Retinal pigment epithelial cell (primary cell): ENCODE measurements at regions not wholly inside any gene's neighbourhood (a gene's known extent, or its start where the extent isn't known, plus 50 kb on each side); places are given as distances from the start of the nearest gene placed in this dataset.

Experiments used
- DNase-seq: peaks from one replicate; pipeline ENCODE4 v3.0.0-alpha.2; 2010; ENCODE audit warnings: low read depth
- H3K4me3 ChIP-seq: 2 replicates; pipeline ENCODE4 v1.5.1; 2011; ENCODE audit warnings: mild to moderate bottlenecking, low read length, control low read depth, moderate library complexity
- CTCF ChIP-seq: conservative IDR thresholded peaks from 2 replicates; pipeline ENCODE4 v1.5.1; 2011; ENCODE audit warnings: low read depth, low read length, control low read depth, inconsistent platforms

GRCh38 chr9:34797367-34797766, 87.4 kb upstream of the CCL21 start:
- no peak for TF ChIP-seq CTCF
- no peak for DNase-seq
- no peak overlapping the region for H3K4me3 ChIP-seq

- DNase-seq = no peak
- H3K4me3 ChIP-seq = no peak overlapping the region
- no peak for TF ChIP-seq CTCF
These were observed 87.0 kb upstream of the CCL21 start for GRCh38 chr9:34796924-34797323.

GRCh38 chr9:34793428-34793827, 83.5 kb upstream of the CCL21 start:
- TF ChIP-seq CTCF = no peak
- no peak overlapping the region for H3K4me3 ChIP-seq
- no peak for DNase-seq

GRCh38 chr9:34783951-34784487, 74.1 kb upstream of the CCL21 start:
- TF ChIP-seq CTCF = no peak
- no peak overlapping the region for H3K4me3 ChIP-seq
- no peak for DNase-seq

GRCh38 chr9:34782372-34782771, 72.4 kb upstream of the CCL21 start:
- H3K4me3 ChIP-seq = no peak overlapping the region
- DNase-seq = no peak
- no peak for TF ChIP-seq CTCF

- no peak for TF ChIP-seq CTCF
- H3K4me3 ChIP-seq = no peak overlapping the region
- DNase-seq = no peak
These were observed 67.7 kb upstream of the CCL21 start for GRCh38 chr9:34777666-34778065.

GRCh38 chr9:34773955-34774354, 64.0 kb upstream of the CCL21 start:
- DNase-seq = no peak
- no peak overlapping the region for H3K4me3 ChIP-seq
- TF ChIP-seq CTCF = no peak
